Upper lobe of left lung (tissue), 6 donors: ENCODE measurements at regions not wholly inside any gene's neighbourhood (a gene's known extent, or its start where the extent isn't known, plus 50 kb on each side); places are given as distances from the start of the nearest gene placed in this dataset.

Experiments
- ATAC-seq, 2 donors: fragments of 200-7000 bp; cut with Tn5 transposase; one replicate each; pipeline ENCODE4 v1.9.1; 2022; ENCODE audit warnings: mild to moderate bottlenecking in 2 of 2, moderate library complexity in 2 of 2; ENCODE audit not compliant: low FRiP score in 2 of 2
- DNase-seq, 2 donors: peaks; one replicate each; pipeline ENCODE4 v3.0.0-alpha.2; 2019 to 2020
- H3K27ac ChIP-seq, 4 donors: fragments of 200-600 bp; sonication (generic); one replicate each; pipeline ENCODE4 v1.5.1; 2016 to 2019
- H3K27me3 ChIP-seq, 4 donors: fragments of 200-600 bp; sonication (generic); one replicate each; pipeline ENCODE4 v1.5.1; 2017 to 2019
- H3K36me3 ChIP-seq, 4 donors: fragments of 200-600 bp; sonication (generic); one replicate each; pipeline ENCODE4 v1.5.1; 2016 to 2019
- H3K4me1 ChIP-seq, 4 donors: fragments of 200-600 bp; sonication (generic); one replicate each; pipeline ENCODE4 v1.5.1; 2018 to 2019
- H3K4me3 ChIP-seq, 4 donors: fragments of 200-600 bp; sonication (generic); one replicate each; pipeline ENCODE4 v1.5.1; 2017 to 2019; ENCODE audit warnings: mild to moderate bottlenecking in 2 of 4, moderate library complexity in 1 of 4
- H3K9me3 ChIP-seq, 4 donors: fragments of 200-600 bp; sonication (generic); one replicate each; pipeline ENCODE4 v1.5.1; 2018 to 2019
- CTCF ChIP-seq, 6 experiments: fragments of 450-650 bp in 4 of 6; fragments of 200-600 bp in 2 of 6; sonication (generic) in 2 of 6; IDR thresholded peaks; one replicate each; pipeline ENCODE4 v1.5.1; 2016 to 2019; ENCODE audit warnings: antibody characterized with exemption in 6 of 6
- EP300 ChIP-seq, 4 donors: sonication (generic); formaldehyde crosslinking; IDR thresholded peaks; one replicate each; pipeline ENCODE4 v1.5.1; 2017; ENCODE audit warnings: antibody characterized with exemption in 4 of 4, control low read depth in 2 of 4
- POLR2A ChIP-seq, 4 donors: fragments of 450-650 bp; IDR thresholded peaks; one replicate each; pipeline ENCODE4 v1.5.1; 2016 to 2017; ENCODE audit warnings: antibody characterized with exemption in 4 of 4, mild to moderate bottlenecking in 2 of 4
- POLR2AphosphoS5 ChIP-seq, 2 donors: sonication (generic); formaldehyde crosslinking; IDR thresholded peaks; one replicate each; pipeline ENCODE4 v1.5.1; 2017; ENCODE audit warnings: antibody characterized with exemption in 2 of 2
- WGBS, 2 donors: methylation state at CpG; one replicate each; pipeline ENCODE4 v1.1.5; 2017 to 2018; 5-methylcytosine and 5-hydroxymethylcytosine counted together
- donor health status: DM: no; HTN: no; CAD: no; lungs with moderate emphysema.
- donor health status: DM: no; HTN: yes; CAD: no; lungs with severe emphysema.

GRCh38 chr16:86393907-86394626, 116.3 kb upstream of the FOXF1 start:
- H3K4me3 ChIP-seq, result no peak overlapping the region
- no peaks in the 10 kb centered on the region for H3K36me3 ChIP-seq
- no peaks in the 10 kb centered on the region for H3K27me3 ChIP-seq
- peaks cover 0 to 11% (median 7%) of the 10 kb centered on the region in 4 donors for H3K4me1 ChIP-seq
- DNase-seq, result no peak
- TF ChIP-seq POLR2A (IDR thresholded peaks at IDR 0.05), result no peak
- TF ChIP-seq EP300 (IDR thresholded peaks at IDR 0.05), result no peak
- no peak for TF ChIP-seq POLR2AphosphoS5 (IDR thresholded peaks at IDR 0.05)
- TF ChIP-seq CTCF (IDR thresholded peaks at IDR 0.05), result no peak
- WGBS, 2 donors, result 94 to 96% methylated on average over 9 of the region's 9 CpGs
- no peaks in the 10 kb centered on the region for H3K9me3 ChIP-seq
- no peak for ATAC-seq
- H3K27ac ChIP-seq, result no peak overlapping the region

- TF ChIP-seq POLR2AphosphoS5 (IDR thresholded peaks at IDR 0.05), result no peak
- TF ChIP-seq EP300 (IDR thresholded peaks at IDR 0.05), result no peak
- no peak for TF ChIP-seq CTCF (IDR thresholded peaks at IDR 0.05)
- TF ChIP-seq POLR2A (IDR thresholded peaks at IDR 0.05), result no peak
- ATAC-seq, result no peak
- no peak overlapping the region for H3K4me3 ChIP-seq
- no peak for DNase-seq
- no peak overlapping the region for H3K27ac ChIP-seq
- H3K27me3 ChIP-seq, result no peaks in the 10 kb centered on the region
- H3K4me1 ChIP-seq, result peaks cover 0 to 8% (median 2%) of the 10 kb centered on the region in 4 donors
- H3K36me3 ChIP-seq, result no peaks in the 10 kb centered on the region
- 39 to 64% methylated on average over 3 of the region's 3 CpGs for WGBS, 2 donors
- no peaks in the 10 kb centered on the region for H3K9me3 ChIP-seq
Observed at GRCh38 chr16:86395477-86395876, 114.8 kb upstream of the FOXF1 start.

GRCh38 chr16:86396422-86396821, 113.9 kb upstream of the FOXF1 start:
- no peaks in the 10 kb centered on the region for H3K9me3 ChIP-seq
- H3K4me1 ChIP-seq, result peaks cover 0 to 8% (median 2%) of the 10 kb centered on the region in 4 donors
- no peak overlapping the region for H3K4me3 ChIP-seq
- no peaks in the 10 kb centered on the region for H3K27me3 ChIP-seq
- ATAC-seq (peak in 1 of 2 donors; percentile 64), DNase-seq (no peak)
- no peak for TF ChIP-seq POLR2A (IDR thresholded peaks at IDR 0.05)
- no peak for TF ChIP-seq EP300 (IDR thresholded peaks at IDR 0.05)
- TF ChIP-seq POLR2AphosphoS5 (IDR thresholded peaks at IDR 0.05), result no peak
- no peak for TF ChIP-seq CTCF (IDR thresholded peaks at IDR 0.05)
- WGBS, 2 donors, result 60 to 63% methylated on average over 10 of the region's 10 CpGs
- no peak overlapping the region for H3K27ac ChIP-seq
- no peaks in the 10 kb centered on the region for H3K36me3 ChIP-seq

- ATAC-seq, result peak in 1 of 2 donors; percentile 78
- no peaks in the 10 kb centered on the region for H3K9me3 ChIP-seq
- H3K4me3 ChIP-seq, result no peak overlapping the region
- no peaks in the 10 kb centered on the region for H3K27me3 ChIP-seq
- TF ChIP-seq CTCF (IDR thresholded peaks at IDR 0.05) (no peak), POLR2A (IDR thresholded peaks at IDR 0.05) (no peak), POLR2AphosphoS5 (IDR thresholded peaks at IDR 0.05) (no peak), EP300 (IDR thresholded peaks at IDR 0.05) (no peak)
- H3K27ac ChIP-seq, result no peak overlapping the region
- no peaks in the 10 kb centered on the region for H3K36me3 ChIP-seq
- no peak for DNase-seq
- peaks cover 0 to 8% (median 0%) of the 10 kb centered on the region in 4 donors for H3K4me1 ChIP-seq
- WGBS, 2 donors, result 63 to 78% methylated on average over 9 of the region's 9 CpGs
Observed at GRCh38 chr16:86396901-86397311, 113.4 kb upstream of the FOXF1 start.

GRCh38 chr16:86398201-86398600, 112.1 kb upstream of the FOXF1 start:
- 55 to 62% methylated on average over 6 of the region's 6 CpGs for WGBS, 2 donors
- Histone ChIP-seq H3K9me3 (no peaks in the 10 kb centered on the region), H3K4me3 (no peak overlapping the region), H3K27me3 (no peaks in the 10 kb centered on the region), H3K27ac (no peak overlapping the region), H3K36me3 (no peaks in the 10 kb centered on the region), H3K4me1 (peaks cover 0 to 8% (median 3%) of the 10 kb centered on the region in 4 donors)
- no peak for DNase-seq
- no peak for ATAC-seq
- TF ChIP-seq EP300 (IDR thresholded peaks at IDR 0.05) (peak in 1 of 4 donors; percentile 6), POLR2AphosphoS5 (IDR thresholded peaks at IDR 0.05) (no peak), POLR2A (IDR thresholded peaks at IDR 0.05) (no peak), CTCF (IDR thresholded peaks at IDR 0.05) (no peak)
